ENCODE measurements at regions not wholly inside any gene's neighbourhood (a gene's known extent, or its start where the extent isn't known, plus 50 kb on each side); places are given as distances from the start of the nearest gene placed in this dataset.

DNA sequence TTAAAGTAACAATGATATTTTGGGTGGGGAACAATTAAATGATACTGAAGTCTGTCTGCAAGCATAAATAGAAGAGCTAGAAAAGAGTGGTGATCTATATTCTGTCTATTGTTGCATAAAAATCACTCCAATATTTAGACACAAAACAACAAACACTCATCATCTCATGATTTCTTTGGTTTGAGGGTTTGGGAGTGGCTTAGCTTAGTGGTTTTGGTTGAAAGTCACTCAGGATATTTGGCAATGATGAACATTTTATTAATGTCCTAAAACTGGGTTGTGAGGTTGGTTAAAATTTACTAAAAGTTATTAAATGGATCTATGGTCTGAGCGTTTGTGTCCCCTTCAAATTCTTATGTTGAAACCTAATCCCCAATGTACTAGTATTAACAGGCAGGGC lies 54.7 kb upstream of the EGFR start:
- H3K27ac ChIP-seq, result no peak overlapping the region
- H3K4me1 ChIP-seq, result peaks cover 5 to 7% of the 10 kb centered on the region in 2 donors
- H3K27me3 ChIP-seq, result no peaks in the 10 kb centered on the region
- TF ChIP-seq POLR2A (IDR thresholded peaks at IDR 0.05), result no peak
- TF ChIP-seq, protein P1, sequence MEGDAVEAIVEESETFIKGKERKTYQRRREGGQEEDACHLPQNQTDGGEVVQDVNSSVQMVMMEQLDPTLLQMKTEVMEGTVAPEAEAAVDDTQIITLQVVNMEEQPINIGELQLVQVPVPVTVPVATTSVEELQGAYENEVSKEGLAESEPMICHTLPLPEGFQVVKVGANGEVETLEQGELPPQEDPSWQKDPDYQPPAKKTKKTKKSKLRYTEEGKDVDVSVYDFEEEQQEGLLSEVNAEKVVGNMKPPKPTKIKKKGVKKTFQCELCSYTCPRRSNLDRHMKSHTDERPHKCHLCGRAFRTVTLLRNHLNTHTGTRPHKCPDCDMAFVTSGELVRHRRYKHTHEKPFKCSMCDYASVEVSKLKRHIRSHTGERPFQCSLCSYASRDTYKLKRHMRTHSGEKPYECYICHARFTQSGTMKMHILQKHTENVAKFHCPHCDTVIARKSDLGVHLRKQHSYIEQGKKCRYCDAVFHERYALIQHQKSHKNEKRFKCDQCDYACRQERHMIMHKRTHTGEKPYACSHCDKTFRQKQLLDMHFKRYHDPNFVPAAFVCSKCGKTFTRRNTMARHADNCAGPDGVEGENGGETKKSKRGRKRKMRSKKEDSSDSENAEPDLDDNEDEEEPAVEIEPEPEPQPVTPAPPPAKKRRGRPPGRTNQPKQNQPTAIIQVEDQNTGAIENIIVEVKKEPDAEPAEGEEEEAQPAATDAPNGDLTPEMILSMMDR (IDR thresholded peaks at IDR 0.05), result no peak
- H3K9me3 ChIP-seq, result no peaks in the 10 kb centered on the region
- no peaks in the 10 kb centered on the region for H3K36me3 ChIP-seq
- intact Hi-C loops (cut with DNase I), result no loop called here
- no peak overlapping the region for H3K4me3 ChIP-seq (replicated peaks in 1 of 3)
- DNase-seq, result no peak
- WGBS, 2 donors, result 100% methylated on average over 1 of the region's 1 CpG

DNA sequence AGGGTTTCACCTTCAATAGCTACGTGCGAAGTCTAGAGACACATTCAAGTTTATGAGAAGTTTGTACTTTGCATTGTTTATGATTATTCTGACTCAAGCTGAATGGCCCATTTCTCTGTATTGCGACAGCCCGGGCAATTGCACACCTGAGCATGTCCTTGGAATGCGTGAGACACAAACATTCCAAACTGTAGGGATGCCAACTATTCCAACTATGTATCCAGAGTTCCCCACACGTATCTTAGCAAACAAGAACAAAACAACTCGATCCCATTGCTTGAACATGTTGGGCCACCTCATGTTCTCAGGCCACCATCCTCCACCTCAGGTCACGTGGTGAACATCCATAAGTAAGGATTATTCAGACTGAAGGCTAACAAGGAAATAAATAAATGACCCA lies 51.4 kb upstream of the EGFR start:
- H3K27me3 ChIP-seq, result no peaks in the 10 kb centered on the region
- 31 to 36% methylated on average over 8 of the region's 8 CpGs for WGBS, 2 donors
- peak; percentile 74 to 84 for DNase-seq
- no peak overlapping the region for H3K4me3 ChIP-seq (replicated peaks in 1 of 3)
- no peaks in the 10 kb centered on the region for H3K36me3 ChIP-seq
- peaks cover 5 to 7% of the 10 kb centered on the region in 2 donors for H3K4me1 ChIP-seq
- TF ChIP-seq, protein P1 (IDR thresholded peaks at IDR 0.05), result no peak
- no peak for TF ChIP-seq POLR2A (IDR thresholded peaks at IDR 0.05)
- intact Hi-C loops (cut with DNase I), result no loop called here
- peak overlapping the region; percentile 77 to 87 (median 82) for H3K27ac ChIP-seq
- no peaks in the 10 kb centered on the region for H3K9me3 ChIP-seq

DNA sequence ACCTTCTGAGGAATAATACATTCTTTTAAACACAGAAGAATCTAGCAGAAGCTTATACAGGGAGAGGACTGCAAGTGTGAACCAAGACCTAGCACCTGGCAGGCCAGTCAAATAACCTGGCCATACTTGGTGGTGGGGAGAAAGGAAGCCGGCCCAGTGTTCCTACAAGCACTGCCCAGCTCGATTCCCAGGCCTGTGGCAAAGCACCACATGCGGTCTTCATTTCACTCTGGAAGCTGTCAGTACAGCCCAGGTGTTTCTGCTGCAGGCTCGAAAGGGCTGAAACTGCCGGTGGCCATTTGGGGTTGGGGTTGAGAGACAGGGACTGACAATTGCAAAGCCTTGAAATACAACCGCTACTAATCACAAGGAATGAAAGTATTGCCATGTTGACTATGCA lies 50.8 kb upstream of the EGFR start:
- H3K36me3 ChIP-seq, result no peaks in the 10 kb centered on the region
- WGBS, 2 donors, result 92 to 96% methylated on average over 6 of the region's 6 CpGs
- peak overlapping the region; percentile 77 to 87 (median 82) for H3K27ac ChIP-seq
- no peaks in the 10 kb centered on the region for H3K9me3 ChIP-seq
- peaks cover 5 to 7% of the 10 kb centered on the region in 2 donors for H3K4me1 ChIP-seq
- H3K4me3 ChIP-seq (replicated peaks in 1 of 3), result no peak overlapping the region
- intact Hi-C loops (cut with DNase I), result no loop called here
- no peak for DNase-seq
- H3K27me3 ChIP-seq, result no peaks in the 10 kb centered on the region
- no peak for TF ChIP-seq POLR2A (IDR thresholded peaks at IDR 0.05)
- TF ChIP-seq, protein P1 (IDR thresholded peaks at IDR 0.05), result no peak
